Kidney (tissue), 13 donors: ENCODE measurements at regions not wholly inside any gene's neighbourhood (a gene's known extent, or its start where the extent isn't known, plus 50 kb on each side); places are given as distances from the start of the nearest gene placed in this dataset.
A peak's percentile ranks its signal among the peaks of the same experiment; 100 is the strongest.

ENCODE experiments used
- DNase-seq, 5 donors: peaks; one replicate each; pipeline ENCODE4 v3.0.0-alpha.2; 2013 to 2020
- FAIRE-seq: peaks from 2 replicates; lab custom pipeline; 2012; peaks lifted over from hg19 to GRCh38; lab: Jason Lieb, UNC
- H3K27ac ChIP-seq, 2 donors: one replicate each; pipeline ENCODE4 v1.7.0; 2013; ENCODE audit warnings: low read depth in 2 of 2, low read length in 2 of 2, inconsistent platforms in 1 of 2
- H3K27me3 ChIP-seq: one replicate; pipeline ENCODE4 v1.7.1; 2013; ENCODE audit warnings: low read length, inconsistent platforms; ENCODE audit not compliant: control insufficient read depth, insufficient read depth
- H3K36me3 ChIP-seq, 3 donors: one replicate each; pipeline versions ENCODE4 v1.7.0 to v1.7.1; 2013; ENCODE audit warnings: low read length in 3 of 3, control low read depth in 1 of 3, inconsistent platforms in 1 of 3; ENCODE audit not compliant: insufficient read depth in 3 of 3, control insufficient read depth in 2 of 3
- H3K4me1 ChIP-seq, 3 donors: one replicate each; pipeline versions ENCODE4 v1.7.0 to v1.7.1; 2013; ENCODE audit warnings: low read length in 3 of 3, inconsistent platforms in 1 of 3, low read depth in 1 of 3; ENCODE audit not compliant: control insufficient read depth in 2 of 3, insufficient read depth in 2 of 3
- H3K4me3 ChIP-seq, 3 donors: one replicate each; pipeline versions ENCODE4 v1.7.0 to v1.8.1; 2013; ENCODE audit warnings: low read length in 3 of 3, control low read depth in 1 of 3, inconsistent platforms in 1 of 3
- H3K9ac ChIP-seq, 3 donors: one replicate each; pipeline versions ENCODE4 v1.7.0 to v1.7.1; 2013; ENCODE audit warnings: low read length in 3 of 3, control low read depth in 1 of 3, inconsistent platforms in 1 of 3
- H3K9me3 ChIP-seq, 3 donors: one replicate each; pipeline versions ENCODE4 v1.7.0 to v1.7.1; 2013; ENCODE audit warnings: low read length in 3 of 3, control low read depth in 1 of 3, inconsistent platforms in 1 of 3; ENCODE audit not compliant: control insufficient read depth in 2 of 3, insufficient read depth in 1 of 3
- CTCF ChIP-seq: IDR thresholded peaks from 3 replicates; pipeline ENCODE4 v1.5.1; 2012; ENCODE audit warnings: mild to moderate bottlenecking, moderate library complexity, borderline replicate concordance; ENCODE audit not compliant: insufficient read depth; ENCODE audit errors: extremely low read depth
- intact Hi-C: fragments of 100-400 bp; cut with DNase I; formaldehyde crosslinking; loops from one replicate; pipeline ENCODE4 v1.11.1; 2022
- donor health status: control.
- donor health status: control.
- donor health status: control.
- donor health status: control.
- donor health status: control.
- donor health status: DM: yes; HTN: yes; CAD: no.
- donor health status: Normal renal cell carcinoma (clear cell type).

- intact Hi-C loops = no loop called here
- TF ChIP-seq CTCF = no peak
- Histone ChIP-seq H3K4me1 (no peaks in the 10 kb centered on the region), H3K27ac (no peak overlapping the region), H3K9ac (no peak overlapping the region), H3K36me3 (no peaks in the 10 kb centered on the region), H3K4me3 (no peak overlapping the region), H3K9me3 (no peaks in the 10 kb centered on the region), H3K27me3 (no peaks in the 10 kb centered on the region)
- DNase-seq (no peak), FAIRE-seq (no peak)
Observed at GRCh38 chrX:140053846-140054245, 88.5 kb upstream of the CXorf66 start.

DNA sequence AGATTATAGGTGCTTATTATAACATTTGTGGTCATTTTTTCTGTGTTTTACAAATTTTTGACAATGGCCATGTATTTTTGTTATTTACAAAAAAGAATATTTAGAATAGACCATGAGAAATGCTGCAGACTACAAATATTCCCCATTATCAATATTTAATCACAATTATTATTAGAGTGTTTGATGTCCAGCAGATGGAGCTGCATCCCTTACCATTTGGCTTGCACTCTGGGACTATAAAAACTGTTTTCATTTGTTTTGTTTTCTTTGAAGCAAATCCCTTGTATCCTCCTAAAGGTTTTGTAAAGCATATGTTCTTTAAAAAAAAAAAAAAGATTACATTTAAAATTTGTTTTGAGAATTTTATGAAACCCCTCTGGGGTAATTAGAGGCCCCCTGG, 85.6 kb upstream of the CXorf66 start:
- Histone ChIP-seq H3K27me3 (no peaks in the 10 kb centered on the region), H3K27ac (no peak overlapping the region), H3K4me3 (no peak overlapping the region), H3K36me3 (no peaks in the 10 kb centered on the region), H3K9ac (no peak overlapping the region), H3K9me3 (no peaks in the 10 kb centered on the region), H3K4me1 (no peaks in the 10 kb centered on the region)
- DNase-seq (peak in 2 of 5 donors; percentile 9 to 30), FAIRE-seq (peak; percentile 86)
- no peak for TF ChIP-seq CTCF
- intact Hi-C loops = no loop called here

- no peaks in the 10 kb centered on the region for H3K36me3 ChIP-seq
- H3K27me3 ChIP-seq = no peaks in the 10 kb centered on the region
- no peaks in the 10 kb centered on the region for H3K9me3 ChIP-seq
- no peak overlapping the region for H3K27ac ChIP-seq
- no peak overlapping the region for H3K4me3 ChIP-seq
- intact Hi-C loops = no loop called here
- no peak for TF ChIP-seq CTCF
- no peak overlapping the region for H3K9ac ChIP-seq
- DNase-seq (no peak), FAIRE-seq (no peak)
- no peaks in the 10 kb centered on the region for H3K4me1 ChIP-seq
Observed at GRCh38 chrX:140040386-140040785, 75.1 kb upstream of the CXorf66 start.

DNA sequence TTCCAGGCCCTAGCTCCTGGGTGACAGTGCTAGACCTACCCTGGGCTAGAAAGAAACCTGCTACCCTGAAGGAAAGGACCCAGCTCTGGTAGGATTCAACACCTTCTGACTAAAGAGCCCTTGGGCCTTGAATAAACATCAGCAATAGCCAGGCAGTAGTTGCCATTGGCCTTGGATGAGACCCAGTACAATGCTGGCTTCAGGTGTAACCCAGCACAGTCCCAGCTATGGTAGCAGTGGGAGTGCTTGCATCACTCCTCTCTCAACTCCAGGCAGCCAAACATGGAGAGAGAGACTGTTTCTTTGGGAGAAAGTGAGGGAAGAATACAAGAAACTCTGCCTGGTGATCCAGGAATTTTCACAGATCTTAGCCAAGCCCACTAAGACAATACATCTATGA, 73.5 kb upstream of the CXorf66 start:
- FAIRE-seq = no peak

More for the DNA sequence above, 73.5 kb upstream of the CXorf66 start:
- intact Hi-C loops = no loop called here
- Histone ChIP-seq H3K9me3 (no peaks in the 10 kb centered on the region), H3K27ac (no peak overlapping the region), H3K9ac (no peak overlapping the region), H3K4me3 (no peak overlapping the region), H3K4me1 (no peaks in the 10 kb centered on the region), H3K36me3 (no peaks in the 10 kb centered on the region), H3K27me3 (no peaks in the 10 kb centered on the region)
- no peak for DNase-seq
- TF ChIP-seq CTCF = no peak
